GM06990 (cell line): ENCODE measurements at regions not wholly inside any gene's neighbourhood (a gene's known extent, or its start where the extent isn't known, plus 50 kb on each side); places are given as distances from the start of the nearest gene placed in this dataset.

Experiments used
- DNase-seq: peaks from one replicate; pipeline ENCODE4 v3.0.0-alpha.2; 2011; ENCODE audit not compliant: insufficient read length; ENCODE audit errors: extremely low read depth
- H3K27me3 ChIP-seq: replicated peaks from 2 replicates; pipeline ENCODE4 v1.6.0; 2011; ENCODE audit warnings: low read length; ENCODE audit not compliant: control insufficient read depth, insufficient read depth
- H3K36me3 ChIP-seq: 2 replicates; pipeline ENCODE4 v1.5.1; 2011; ENCODE audit warnings: low read length; ENCODE audit not compliant: control insufficient read depth, insufficient read depth
- H3K4me3 ChIP-seq: replicated peaks from 2 replicates; pipeline ENCODE4 v1.5.1; 2011; ENCODE audit warnings: low read depth, mild to moderate bottlenecking, control low read depth, low read length
- TF ChIP-seq, protein P1 (sequence below): IDR thresholded peaks from 2 replicates; pipeline ENCODE4 v1.5.1; 2011; ENCODE audit warnings: low read length, control low read depth, mild to moderate bottlenecking, inconsistent platforms; ENCODE audit not compliant: insufficient read depth, poor library complexity, severe bottlenecking

DNA sequence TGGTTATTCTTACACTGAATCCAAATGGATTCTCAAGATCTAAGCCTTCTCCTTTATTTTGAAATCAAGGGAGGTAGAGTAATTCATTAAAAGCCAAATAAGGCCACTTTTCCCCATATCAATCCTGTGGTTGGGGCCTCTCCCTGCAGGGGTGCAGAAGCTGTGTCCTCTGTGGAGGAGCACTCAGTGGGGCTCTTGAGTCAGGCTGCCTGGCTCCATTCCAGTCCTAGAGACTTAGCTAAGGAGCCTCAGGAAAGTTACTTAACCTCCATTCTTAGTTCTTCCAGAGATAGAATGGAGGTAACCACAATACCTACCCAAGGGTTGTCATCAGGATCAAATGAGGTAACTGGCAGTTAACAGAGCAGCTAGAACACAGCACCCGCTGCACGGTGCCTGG, 564.3 kb downstream of the CMPK2 start:
- Histone ChIP-seq H3K36me3 (no peaks in the 10 kb centered on the region), H3K4me3 (no peak overlapping the region), H3K27me3 (no peaks in the 10 kb centered on the region)
- TF ChIP-seq, protein P1, sequence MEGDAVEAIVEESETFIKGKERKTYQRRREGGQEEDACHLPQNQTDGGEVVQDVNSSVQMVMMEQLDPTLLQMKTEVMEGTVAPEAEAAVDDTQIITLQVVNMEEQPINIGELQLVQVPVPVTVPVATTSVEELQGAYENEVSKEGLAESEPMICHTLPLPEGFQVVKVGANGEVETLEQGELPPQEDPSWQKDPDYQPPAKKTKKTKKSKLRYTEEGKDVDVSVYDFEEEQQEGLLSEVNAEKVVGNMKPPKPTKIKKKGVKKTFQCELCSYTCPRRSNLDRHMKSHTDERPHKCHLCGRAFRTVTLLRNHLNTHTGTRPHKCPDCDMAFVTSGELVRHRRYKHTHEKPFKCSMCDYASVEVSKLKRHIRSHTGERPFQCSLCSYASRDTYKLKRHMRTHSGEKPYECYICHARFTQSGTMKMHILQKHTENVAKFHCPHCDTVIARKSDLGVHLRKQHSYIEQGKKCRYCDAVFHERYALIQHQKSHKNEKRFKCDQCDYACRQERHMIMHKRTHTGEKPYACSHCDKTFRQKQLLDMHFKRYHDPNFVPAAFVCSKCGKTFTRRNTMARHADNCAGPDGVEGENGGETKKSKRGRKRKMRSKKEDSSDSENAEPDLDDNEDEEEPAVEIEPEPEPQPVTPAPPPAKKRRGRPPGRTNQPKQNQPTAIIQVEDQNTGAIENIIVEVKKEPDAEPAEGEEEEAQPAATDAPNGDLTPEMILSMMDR = no peak
- no peak for DNase-seq

DNA sequence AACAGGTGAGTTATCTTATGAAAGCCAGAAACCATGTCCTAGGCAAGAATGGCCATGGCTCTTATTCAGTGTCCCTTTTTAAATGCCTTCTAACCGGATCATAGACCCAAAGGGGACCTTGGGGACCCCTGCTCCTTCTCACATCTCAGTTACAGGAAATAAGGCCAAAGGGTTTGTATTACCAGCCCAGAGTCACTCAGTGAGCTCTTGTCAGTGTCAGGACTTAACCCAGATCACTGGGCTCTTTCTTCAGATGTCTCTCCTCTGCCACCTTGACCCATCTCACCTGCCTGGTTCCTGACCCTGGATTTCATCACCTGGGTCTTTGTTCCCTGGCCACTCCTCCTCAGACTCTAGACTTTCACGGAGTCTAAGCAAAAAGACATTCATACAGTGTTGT, 556.7 kb downstream of the CMPK2 start:
- DNase-seq = no peak
- TF ChIP-seq, protein P1 = no peak
- Histone ChIP-seq H3K36me3 (no peaks in the 10 kb centered on the region), H3K4me3 (no peak overlapping the region), H3K27me3 (no peaks in the 10 kb centered on the region)

DNA sequence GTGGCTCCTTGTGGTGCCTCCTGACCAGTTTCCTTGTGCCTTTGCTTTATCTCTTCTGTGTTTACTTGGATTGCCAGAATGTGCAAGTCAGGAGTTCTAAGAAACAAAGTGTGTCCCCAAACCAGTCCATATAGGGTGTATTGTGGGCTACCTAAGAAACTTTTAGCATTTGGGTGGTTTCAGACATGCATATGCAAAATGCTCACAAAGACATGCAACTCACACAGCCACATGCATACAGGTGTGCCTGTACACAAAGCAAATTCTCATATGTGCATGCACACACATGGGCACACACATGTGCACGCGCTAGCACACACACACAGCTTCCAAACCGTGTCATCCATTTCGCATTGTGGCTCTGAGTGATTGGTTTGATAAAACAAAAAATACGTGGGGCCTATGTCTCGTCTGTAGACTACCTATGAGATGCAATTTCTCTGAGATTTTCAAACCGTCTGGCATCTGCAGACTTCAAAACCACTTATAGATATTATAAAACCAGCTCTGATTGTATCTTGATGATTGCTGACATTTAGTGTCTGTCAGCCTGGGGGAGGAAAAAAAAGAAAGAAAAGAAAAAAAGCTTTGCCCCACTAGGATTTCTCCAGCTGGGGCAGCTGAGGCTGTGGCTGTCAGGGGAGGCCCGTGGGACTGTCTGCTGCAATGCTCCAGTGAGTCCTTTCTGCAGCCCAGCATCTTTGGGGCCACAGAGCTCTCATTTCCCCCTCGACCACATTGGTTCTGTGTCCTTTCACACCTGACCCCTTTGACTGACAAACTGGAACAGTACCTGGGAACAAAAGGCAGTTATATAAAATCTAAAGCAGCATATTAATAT, 556.1 kb downstream of the CMPK2 start:
- Histone ChIP-seq H3K4me3 (no peak overlapping the region), H3K36me3 (no peaks in the 10 kb centered on the region), H3K27me3 (no peaks in the 10 kb centered on the region)
- TF ChIP-seq, protein P1 = no peak
- DNase-seq = peak; percentile 59

DNA sequence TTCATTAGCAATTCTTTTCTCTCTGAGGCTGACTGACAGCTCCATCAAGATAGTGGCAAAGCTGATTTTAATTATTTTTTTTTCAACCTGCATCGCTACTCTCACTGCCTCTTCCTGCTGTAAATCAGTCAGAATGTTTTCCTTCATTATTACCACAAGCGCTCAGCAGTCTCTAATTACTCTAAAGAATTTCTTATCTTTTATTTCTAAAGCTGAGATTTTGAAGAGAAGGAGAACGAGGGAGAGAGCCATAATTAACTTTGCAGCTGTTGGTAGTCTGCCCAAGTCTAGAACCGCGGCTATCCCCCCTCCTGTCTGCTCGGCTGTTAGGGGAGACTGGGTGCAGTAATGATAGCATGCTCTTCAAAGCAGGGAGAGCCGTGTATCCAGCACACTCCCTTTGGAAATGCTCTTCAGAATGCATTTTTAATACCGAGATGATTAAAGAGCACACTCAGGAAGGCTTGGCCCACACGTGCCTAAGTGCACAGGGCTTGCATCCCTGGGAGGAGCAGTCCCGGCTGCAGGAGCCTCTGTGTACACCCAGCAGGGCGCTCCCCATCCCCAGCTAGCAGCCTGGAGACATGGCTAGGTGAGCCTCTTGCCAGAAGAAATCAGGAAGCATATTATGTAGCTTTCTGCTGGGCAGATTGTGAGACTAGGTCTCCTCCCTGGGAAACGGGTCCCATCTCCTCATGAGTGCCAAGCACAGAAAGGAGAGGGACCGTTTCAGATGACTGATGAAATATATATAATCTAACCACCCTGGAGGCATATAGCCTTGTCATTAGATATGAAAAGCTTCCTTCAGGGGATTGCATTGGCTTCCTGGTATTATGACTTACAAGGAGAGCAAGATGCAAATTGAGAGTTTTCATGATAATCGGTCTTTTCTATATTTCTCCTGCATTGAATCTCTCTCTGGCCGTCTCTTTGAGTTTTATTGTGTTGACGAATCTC, 555.2 kb downstream of the CMPK2 start:
- TF ChIP-seq, protein P1 = no peak
- no peaks in the 10 kb centered on the region for H3K36me3 ChIP-seq
- H3K27me3 ChIP-seq = no peaks in the 10 kb centered on the region
- DNase-seq = peak; percentile 26
- no peak overlapping the region for H3K4me3 ChIP-seq

DNA sequence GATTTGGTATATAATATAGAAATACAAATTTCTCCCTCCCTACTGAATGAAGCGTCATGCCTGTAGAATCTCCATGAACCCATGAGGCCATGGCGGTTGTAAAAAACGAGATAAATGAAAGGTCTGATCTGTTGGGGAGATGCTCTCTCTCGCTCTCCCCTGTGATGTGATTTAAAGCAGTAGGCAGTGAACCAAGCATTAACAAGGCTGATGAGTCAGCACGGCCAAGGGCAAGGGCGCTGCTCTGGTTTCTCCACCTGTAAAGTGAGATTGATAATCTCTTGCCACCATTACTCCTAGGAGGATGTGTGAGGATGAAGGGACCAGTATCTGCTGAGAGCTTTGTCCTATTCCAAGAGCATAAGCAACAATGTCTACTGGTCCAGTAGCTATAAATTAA, 553.3 kb downstream of the CMPK2 start:
- DNase-seq = no peak
- H3K4me3 ChIP-seq = no peak overlapping the region
- H3K36me3 ChIP-seq = no peaks in the 10 kb centered on the region
- H3K27me3 ChIP-seq = no peaks in the 10 kb centered on the region
- TF ChIP-seq, protein P1 = no peak
